NCI-H446 treated with DMSO at 0.1 percent for 48 hours (cell line): ENCODE measurements at regions not wholly inside any gene's neighbourhood (a gene's known extent, or its start where the extent isn't known, plus 50 kb on each side); places are given as distances from the start of the nearest gene placed in this dataset.
A peak's percentile ranks its signal among the peaks of the same experiment; 100 is the strongest.
"Not testable (repeated sequence)": the region's sequence is repeated elsewhere in the genome, so short reads cannot be mapped to it uniquely, and the experiment has no call there.

ENCODE experiments used
- DNase-seq: peaks from one replicate; lab custom pipeline; 2025; lab: John Stamatoyannopoulos, UW

DNA sequence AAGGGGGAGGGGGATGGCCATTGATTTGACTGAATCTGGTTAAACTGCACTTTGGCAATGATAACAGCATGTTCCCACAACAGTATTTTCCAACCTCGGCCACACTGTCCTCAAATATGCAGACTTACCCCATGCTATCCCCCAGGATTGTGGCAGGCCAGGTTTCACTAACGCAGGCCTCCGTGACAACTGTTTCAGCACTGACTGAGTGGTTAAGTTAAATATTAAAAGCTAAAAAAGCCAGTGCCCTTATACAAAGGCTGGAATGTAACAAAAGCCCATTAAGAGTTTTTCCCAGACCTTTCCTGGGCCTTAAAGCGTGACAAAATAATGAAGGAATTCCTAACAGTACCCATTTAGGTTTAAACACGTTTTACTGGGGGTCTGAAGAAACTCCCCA, 202.9 kb downstream of the USP25 start:
- no peak for DNase-seq

DNA sequence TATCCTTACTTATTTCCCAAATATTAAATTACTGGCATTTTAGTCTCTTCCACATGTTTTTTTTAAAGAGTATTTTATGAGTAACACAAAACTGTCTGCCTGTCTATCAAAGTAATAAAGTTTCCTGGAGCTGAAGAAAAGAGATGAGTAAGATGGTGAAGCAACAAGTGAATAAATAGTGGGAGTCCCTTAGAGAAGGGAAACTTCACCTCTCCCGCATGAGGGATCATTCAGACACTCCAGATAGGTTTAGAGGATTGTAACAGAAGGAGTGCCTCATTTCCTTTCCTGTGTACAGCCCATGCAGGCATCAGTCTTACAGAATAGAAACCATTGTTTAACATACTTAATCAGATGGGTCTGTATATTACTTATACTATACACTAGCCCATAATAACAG, 205.7 kb downstream of the USP25 start:
- no peak for DNase-seq

DNA sequence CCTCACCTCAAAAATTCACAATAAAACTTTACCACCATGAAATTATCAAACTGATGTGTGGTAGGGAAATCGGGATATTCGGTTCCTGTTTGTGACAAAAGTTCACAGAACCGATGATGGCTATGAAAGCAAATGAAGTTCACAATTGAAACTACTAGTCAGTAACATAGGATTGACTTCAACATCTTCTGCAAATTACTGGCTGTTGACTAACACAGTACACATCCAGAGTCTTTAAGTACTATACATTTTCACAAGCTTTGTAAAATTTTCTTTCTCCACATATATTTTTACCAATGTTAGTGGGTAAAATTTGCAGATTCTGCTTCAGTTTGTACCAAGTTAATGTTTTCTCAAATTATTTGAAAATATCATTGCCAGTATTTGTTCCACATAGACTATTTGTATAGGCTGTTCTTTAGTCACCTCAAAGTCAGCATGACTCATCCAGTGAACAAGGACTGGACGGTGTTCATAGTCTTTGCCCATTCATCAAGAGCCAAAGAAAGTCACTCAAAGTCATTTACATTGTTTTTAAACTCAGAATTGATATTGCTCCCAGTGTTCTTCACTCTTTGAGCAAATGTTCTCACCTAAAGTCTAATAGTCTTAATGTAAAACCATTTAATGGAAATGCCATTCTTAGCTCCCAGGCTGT, 213.4 kb downstream of the USP25 start:
- no peak for DNase-seq

DNA sequence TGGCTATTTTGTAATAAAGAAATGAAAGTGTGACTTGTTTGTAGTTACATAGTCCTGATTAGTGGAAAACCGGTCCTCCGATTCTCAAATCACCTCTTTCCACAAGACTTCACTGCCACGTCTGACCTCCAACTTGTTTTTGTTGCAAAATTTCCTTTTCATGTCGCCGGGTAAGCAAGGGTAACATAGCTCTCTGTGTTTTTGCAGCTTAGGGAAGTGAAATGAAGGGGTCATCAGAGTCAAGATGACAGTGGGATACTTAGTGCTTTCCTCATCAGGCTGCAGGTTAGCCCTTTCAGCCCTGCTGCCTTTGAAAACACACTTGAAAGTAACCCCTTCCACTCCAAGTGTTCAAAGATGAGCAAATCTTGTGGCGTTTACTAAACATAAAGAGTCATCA, 217.9 kb downstream of the USP25 start:
- DNase-seq, result no peak

DNA sequence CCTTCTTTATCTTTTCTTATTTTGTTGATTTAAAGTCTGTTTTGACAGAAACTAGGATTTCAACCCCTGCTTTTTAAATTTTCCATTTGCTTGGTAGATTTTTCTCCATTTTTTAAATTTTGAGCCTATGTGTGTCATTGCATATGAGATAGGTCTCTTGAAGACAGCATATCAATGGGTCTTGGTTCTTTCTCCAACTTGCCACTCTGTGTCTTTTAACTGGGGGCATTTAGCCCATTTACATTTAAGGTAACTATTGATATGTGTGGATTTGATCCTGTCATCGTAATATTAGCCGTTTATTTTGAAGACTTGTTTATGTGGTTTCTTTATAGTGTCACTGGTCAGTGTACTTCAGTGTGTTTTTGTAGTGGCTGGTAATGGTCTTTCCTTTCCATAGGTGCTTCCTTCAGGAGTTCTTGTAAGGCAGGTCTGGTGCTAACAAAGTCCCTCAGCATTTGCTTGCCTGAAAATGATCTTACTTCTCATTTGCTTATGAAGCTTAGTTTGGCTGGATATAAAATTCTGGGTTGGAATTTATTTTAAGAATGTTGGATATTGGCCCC, 223.9 kb downstream of the USP25 start:
- DNase-seq, result no peak

DNA sequence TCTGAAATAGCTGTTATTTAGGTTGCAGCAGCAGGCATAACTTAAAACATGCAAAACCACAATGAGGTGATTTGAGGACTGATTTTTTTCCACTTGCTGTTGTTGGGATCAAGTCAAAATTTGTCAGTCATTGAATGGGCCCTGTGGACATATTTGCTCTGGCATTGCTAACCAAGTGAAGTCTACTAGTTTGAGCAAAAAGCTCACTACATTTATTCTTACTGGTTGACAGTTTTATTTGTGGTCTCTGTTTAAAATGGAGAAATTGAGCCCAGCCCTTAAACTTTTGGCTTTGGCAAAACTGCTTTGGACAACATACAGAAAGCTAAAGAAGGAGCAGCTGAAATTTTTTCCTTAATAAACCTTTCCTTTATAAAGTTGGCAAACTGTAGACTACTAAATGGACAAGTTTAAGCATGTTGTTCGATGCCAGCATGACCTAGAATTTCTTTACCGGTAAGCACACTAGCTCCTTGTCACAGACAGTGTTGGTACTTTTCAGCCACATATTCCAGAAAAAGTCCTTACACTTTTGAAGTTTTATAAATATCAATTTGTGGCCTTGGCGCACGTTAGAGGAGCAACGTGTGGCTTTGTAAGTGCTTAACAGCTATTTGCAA, 234.6 kb downstream of the USP25 start:
- no peak for DNase-seq

DNA sequence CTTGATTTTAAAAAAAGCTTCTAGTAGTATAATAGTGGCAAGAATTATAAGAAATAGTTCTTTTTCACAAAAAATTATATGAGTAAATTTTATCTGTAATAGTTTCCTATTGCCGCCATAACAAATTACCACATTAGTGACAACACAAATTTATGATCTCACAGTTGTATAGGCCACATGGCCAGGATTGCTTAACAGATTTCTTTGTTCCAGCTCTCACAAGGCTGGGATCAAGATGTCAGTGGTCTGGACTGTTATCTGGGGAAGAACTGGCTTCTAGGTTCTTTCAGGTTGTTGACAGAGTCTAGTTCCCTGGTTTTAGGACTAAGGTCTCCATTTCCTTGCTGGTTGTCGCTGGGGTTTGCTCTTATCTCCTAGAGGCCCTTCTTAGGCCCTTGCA, 236.4 kb downstream of the USP25 start:
- no peak for DNase-seq

DNA sequence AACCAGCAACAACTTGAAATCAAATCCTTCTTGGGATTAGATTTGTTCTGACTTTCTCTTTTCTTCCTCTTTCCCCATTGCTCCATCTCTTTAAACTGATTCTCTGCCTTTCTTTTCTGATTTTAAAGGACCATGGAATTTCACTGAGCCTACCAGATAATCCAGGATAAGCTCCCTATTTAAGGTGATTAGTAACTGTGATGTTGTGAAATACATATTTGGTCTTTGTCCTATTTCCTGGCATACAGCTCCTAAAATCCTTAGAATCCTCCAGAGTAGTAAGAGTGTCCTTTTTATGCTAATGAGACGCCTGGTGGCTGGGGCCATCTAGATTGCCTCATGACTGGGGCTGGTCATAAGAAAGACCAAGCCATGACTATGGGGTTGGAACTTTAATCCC, 236.9 kb downstream of the USP25 start:
- no peak for DNase-seq

DNA sequence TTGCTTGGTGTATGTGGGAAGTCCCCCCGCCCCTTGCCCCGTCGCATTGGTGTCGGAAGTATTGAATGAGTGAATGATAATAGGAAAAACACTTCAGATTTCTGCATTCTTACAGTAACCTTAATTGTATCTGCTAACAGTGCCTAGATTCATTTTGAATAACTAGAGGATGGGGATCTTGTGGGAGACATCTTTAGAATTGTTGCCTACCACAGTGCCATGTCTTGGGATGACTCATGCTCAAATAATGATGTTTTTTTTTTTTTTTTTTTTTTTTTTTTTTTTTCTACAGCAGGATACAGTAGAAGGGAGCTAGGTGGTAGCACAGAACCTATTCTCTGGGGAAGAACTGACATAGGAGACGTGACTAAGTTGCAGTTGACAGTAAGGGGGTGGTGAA, 237.9 kb downstream of the USP25 start:
- no peak for DNase-seq

DNA sequence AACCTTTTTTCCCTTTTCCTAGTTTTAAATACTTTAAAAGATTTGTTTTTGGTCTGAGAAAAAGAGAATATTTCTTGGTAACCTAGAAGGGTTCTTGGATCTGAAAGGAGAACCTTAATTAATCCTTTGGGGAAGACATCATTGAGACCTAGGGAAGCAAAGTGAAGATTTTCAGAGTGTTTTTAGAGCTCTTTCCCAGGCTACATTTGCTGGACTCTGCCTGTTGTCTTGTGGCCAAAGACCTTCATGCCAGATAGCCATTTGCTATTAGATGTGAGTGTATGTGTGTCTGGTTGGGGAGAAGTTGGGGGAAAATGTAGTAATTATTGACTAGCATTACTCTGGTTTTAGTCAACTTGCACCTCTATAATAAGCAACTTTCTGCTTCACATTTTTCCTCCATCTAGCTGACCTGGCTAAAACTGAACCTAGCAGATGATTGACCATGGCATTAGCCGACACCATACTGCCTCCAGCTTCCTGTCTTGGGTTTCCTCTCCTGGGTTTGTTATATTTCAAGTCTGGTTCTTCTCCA, 239.1 kb downstream of the USP25 start:
- DNase-seq, result no peak

DNA sequence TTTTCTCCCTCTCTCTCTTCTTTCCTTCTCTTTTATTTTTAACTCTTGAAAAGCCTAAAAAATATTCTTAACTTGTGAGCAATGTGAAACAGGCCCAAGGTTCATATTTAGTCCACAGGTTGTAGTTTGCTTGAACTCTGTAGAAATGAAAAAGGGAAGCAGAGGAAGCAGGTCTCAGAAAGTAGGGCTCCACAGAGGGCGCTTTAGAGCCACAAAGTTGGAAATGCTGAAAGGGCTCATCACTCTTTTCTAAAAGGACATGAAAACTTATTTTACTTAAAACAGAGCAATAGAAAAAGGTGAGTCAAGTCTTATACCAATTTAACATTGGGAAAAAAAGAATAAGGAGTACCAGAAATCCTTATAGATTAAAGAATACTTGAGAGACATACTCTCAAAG, 247.0 kb downstream of the USP25 start:
- no peak for DNase-seq

DNA sequence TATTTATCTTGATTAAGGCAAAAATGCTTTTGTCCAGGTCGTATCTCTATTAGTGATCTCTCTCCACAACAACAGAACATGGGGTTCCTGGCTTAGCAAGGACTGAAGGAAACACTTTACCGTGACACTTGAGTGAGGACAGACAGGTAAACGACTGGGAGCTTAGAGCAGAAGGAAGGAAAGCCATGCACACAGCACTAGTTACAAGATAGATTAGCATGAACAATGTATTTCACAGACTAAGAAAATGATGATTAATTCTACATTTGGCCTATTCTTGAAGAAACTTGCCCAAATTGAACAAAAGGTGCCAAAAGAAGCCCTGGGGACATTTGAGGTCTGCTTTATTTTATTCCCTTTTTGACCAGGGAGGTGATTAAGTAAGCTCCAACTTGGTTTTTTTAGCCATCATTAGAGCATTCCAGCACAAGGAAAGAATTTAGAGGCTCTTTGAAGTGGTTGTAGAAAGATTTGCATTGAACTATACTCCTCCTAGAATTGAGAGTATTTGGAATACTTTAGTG, 248.5 kb downstream of the USP25 start:
- no peak for DNase-seq

DNA sequence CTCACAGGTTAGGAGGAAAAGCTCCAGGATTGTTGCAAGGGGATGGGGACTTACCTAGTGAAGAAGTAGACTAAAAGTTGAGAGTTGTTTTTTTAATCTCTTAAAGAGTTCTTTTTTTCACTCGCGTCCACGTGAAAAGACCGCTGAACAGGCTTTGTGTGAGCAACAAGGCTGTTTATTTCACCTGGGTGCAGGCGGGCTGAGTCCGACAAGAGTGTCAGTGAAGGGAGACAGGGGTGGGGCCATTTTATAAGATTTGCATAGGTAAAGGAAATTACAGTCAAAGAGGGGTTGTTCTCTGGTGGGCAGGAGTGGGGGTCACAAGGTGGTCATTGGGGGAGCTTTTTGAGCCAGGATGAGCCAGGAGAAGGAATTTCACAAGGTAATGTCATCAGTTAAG, 249.7 kb downstream of the USP25 start:
- DNase-seq, result not testable (repeated sequence)

DNA sequence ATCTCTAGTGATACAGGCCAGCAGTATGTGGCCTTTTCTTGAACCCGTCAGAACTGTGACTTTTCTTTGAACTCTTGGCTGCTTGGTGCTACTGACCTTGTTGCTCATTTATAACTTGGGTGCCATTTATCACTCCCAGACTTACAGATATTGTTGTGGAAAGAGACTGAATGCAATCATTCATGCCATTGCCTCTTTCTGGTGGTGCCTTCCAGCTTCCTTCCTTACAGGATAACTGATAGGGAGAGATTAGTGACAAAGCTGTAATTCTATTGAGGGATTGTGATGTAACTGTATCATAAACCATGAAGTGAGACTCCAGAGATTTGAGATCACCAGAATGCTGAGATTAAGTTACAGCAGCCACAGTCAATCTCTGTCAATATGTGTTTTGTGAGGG, 256.5 kb downstream of the USP25 start:
- no peak for DNase-seq

DNA sequence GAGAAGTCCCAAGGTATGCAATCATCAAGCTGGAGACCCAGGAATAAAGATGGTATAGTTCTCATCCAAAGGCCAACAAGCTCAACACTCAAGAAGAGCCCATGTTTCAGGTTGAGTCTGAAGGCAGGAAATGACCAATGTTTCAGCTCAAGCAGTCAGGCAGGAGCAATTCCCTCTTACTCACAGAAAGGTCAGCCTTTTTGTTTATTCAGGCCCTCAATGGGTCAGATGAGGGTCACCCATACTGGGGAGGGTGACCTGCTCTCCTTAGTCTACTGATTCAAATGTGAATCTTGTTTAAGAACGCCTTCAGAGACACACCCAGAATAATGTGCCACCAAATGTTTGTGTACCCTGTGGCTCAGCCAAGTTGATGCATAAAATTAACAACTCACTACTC, 262.4 kb downstream of the USP25 start:
- no peak for DNase-seq

DNA sequence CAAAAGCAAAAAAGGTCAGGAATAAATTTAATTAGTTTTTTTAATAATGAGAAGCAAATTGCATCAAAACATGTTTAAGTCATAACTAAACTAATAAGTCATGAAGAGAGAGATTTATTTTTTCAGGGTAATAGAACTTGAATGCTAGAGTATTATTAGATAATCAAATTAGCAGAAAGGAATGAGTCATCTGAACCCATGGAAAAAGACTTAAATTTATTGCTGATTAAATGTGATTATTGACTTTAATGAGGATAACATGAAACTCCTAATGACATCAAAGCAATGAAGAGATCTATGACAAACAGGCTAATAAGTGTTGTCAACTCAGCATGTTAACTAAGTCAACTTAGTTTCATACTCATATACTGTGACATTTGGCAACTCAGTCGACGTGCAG, 264.2 kb downstream of the USP25 start:
- DNase-seq, result no peak

DNA sequence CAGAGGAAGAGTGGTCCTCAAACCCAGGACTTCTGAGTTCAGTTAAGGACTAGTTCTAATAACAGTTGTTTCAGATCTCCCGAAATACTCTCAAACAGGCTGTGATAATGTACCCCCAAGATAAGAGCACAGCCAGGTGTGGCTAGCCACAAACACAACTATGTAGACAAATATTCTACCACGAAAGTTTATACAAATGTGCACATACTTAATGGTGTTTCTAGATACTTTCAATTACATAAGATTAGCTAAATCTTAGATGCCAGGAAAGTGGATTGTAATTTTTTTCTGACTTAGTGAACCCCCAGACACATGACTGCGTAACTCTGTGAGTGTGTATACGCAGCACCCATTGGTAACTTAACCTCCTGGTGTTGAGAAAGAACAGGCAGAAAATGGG, 270.0 kb downstream of the USP25 start:
- no peak for DNase-seq

DNA sequence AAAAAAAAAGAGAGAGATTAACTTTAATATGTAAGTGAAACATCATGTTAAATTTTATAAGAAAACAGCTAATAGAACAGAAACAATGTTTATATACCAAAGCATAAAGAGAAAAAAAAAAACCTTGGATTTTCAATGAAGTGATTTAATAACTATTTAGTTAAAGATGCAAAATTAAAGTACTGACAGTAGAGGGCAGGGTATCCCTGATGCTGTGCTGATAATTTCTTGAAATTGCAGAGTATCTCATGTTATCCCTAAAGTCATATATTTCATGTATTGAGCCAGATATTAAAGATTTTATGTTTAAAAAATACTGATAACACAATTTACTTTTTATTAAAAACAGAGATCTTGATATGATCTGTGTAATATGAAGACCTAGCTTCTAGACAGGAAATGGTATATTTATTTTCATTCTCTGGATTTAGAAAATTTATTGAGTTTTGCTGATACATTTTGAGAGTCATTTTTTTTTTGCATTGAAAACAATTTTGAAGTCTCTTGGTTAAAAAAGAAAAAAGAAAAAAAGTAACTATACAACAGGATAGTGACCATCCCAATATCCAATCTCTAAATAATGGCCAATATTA, 273.2 kb downstream of the USP25 start:
- DNase-seq, result peak; percentile 34

DNA sequence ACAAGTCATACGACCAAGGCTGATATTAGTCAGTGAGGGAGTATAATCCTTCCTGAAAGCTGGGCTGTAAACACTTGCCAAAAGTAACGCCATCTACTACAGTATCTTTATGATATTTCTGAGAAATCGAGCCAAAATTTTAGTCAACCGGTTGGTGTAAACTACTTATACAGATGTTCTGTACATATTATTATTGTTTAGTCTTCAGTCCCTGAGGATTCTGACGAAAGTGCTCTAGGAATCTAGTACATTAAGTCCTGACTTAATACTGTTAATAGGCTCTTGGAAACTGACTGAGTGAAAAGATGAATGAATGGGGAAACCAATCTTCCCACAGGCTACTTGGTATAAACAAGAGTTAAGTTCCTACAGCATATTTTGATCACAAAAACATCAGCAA, 274.3 kb downstream of the USP25 start:
- DNase-seq, result no peak

DNA sequence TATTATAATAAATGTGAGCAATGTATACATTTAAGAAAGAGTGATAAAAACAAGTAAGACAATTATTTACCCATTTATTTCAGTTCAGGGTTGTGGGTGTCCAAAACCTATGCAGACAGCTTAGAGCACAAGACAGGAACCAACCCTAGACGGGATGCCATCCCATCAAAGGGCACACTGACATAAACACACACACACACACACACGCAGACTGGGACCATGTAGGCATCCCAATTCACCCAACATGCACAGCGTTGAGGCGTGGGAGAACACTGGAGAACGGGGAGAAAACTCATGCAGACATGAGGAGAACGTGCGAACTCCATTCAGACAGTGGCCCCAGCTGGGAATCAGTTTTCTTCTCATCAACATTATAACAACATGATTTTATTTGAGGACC, 274.7 kb downstream of the USP25 start:
- DNase-seq, result no peak

DNA sequence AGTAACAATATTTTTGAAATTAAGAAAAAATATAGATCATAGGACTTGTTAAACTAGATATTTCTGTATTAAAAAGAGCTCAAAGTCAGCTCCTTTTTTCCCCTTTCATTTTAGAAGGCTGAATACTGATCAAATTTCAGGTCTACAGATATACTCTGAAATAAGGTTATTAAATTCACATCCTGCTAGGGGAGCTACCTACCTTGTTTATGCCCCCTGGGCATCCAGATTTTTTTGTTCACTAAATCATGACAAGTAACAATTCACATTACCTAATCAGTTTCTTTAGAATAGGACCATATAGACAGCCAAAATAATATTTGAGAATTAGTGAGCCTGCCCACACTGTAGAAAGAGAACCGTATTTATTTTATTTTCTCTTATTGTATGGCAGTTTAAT, 276.2 kb downstream of the USP25 start:
- DNase-seq, result no peak

DNA sequence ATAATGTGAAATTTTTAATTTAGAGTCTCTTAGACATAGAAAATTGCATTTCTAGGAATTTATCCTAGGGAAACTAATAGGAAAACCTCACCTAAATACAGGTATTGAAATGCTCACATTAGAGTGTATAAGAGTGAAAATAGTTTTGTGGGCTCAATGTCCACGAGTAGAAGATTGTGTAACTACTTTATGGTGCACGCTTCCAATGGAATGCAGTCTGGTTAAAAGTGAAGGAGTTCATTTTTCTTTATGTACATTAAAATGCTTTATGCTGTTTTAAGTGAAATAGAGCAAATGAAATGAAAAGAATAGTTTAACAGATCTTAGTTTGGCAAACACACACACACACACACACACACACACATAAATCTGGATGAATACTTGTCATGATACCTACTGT, 278.2 kb downstream of the USP25 start:
- DNase-seq, result no peak

DNA sequence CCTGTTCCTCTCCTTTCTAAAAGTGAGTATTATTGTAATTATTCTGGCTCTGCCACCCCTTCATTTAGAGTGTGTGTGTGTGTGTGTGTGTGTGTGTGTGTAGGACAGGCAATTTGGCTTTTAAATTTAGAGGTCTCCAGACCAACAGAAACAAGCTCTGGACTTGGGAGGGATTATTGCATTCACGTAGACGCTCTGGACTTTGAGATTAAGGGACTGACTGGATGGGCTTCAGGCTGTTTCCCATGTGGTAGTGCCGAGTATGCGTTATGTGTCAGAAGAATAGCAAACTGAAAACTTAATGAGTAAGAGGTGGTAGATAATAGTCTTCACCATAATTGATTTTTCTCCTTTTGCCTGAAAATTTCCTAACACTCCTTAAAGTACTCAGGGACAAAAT, 281.9 kb downstream of the USP25 start:
- no peak for DNase-seq
